GM19324 (cell line): ENCODE measurements at regions not wholly inside any gene's neighbourhood (a gene's known extent, or its start where the extent isn't known, plus 50 kb on each side); places are given as distances from the start of the nearest gene placed in this dataset.
A peak's percentile ranks its signal among the peaks of the same experiment; 100 is the strongest.

Source experiments
- ATAC-seq: cut with Tn5 transposase; IDR thresholded peaks from one replicate; pipeline ENCODE4 v1.9.1; 2021; ENCODE audit warnings: mild to moderate bottlenecking, moderate library complexity; ENCODE audit not compliant: unreplicated experiment, low FRiP score

DNA sequence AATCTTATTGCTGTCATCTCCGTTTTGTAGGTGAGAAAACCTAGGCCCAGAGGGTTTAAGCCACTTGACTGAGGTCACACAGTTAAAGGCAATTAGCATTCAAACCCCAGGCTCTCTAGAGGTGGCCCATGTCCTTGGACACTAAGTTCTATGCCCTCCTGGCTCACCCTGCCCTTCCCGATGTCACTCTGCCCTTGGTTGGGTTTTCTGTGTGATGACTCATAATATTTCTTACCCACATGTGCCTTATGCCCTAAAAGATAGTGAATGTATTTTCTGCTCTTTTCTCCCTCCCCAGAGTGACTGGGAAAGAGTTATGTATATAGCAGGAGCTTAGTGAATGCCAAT is 174.5 kb upstream of the PITX1 start:
- ATAC-seq = no peak

DNA sequence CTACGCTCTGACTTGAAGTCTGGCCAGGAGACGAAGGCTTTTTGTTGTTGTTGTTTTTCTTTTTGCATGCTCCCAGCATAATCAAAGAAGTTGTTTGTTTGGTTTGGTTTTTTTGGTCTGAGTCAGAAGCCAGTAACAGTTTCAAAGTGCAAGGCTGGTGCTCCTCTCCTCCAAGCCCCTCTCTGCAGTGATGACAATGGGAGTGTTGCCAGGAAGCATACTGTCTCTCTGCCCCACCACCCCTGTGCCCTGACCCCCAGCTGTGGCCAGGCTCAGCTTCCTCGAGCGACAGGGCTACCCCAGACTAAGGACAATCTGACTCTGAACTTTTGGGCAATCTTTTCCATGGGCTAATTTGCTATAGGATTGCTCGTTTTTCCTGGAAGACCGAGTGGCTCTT is 173.8 kb upstream of the PITX1 start:
- ATAC-seq = no peak

DNA sequence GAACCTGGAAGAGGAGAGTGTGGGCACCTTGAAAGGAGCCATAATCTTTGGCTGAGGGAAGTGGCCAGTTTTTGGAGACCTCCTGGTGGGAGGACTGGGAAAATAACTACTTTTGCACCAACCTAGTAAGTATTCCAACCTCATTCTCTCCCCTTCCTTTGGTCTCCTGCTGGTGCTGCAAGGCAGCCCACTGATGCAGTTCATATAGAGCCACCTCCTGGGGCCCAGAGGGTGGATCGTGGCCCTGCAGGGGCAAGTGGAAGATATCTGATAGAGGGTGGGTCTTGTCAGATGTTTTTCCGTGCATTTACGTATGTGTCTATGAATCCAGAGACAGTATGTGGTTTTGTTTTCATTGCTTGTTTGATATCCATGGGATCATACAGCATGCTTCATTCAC is 172.8 kb upstream of the PITX1 start:
- no peak for ATAC-seq

DNA sequence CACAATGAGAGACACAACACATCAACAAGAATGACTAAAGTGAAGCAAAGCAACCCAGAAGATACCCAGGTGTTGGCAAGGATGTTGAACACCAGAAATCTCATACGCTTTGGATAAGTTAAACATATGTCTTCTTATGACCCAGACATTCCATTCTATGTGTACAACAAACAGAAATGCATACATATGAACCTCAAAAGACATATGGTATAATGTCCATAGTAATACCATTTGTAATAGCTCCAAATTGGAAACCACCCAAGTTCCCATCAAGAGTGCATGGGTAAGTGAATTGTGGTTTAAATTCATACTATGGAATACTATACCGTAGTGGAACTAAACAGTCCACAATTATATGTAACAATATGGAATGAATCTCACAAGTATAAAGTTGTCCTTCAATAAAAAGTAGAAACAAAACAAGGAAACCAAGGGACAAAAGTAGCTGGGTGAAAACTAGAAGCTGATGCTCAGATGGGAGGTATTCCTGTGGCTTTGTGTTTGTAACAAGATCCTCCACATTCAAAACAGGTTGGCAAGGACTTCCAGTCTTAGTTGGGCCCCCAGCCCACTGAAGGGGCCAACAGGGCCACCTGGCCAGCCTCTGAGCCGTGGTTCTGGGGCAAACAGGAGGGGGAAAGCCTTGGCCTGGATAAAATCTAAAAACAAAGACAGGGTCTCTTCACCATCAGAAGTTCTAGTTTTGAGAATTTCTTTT is 171.8 kb upstream of the PITX1 start:
- ATAC-seq = no peak

- ATAC-seq = no peak
Observed at GRCh38 chr5:135204151-135204600, 170.1 kb upstream of the PITX1 start.

DNA sequence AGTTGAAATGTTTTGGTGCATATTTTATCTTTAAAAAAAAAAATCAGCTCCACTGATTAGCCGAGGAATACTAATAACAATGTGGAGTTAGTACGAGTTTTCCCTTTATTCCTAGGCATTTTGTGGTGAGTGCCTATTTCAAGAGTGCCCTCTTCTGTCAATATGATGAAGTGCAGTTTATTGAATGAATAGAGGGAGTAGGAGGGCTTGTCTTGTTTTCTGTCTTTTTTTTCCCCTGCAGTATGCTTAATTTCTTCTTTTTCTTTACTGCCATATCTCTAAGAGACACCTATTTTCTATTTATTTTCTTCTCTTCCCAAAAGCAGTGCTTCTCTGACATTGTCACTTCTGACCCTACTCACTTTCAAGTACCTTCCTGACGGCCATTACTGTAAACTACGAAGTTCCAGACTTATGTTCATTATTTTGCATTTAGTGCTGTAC is 169.6 kb upstream of the PITX1 start:
- ATAC-seq = no peak

DNA sequence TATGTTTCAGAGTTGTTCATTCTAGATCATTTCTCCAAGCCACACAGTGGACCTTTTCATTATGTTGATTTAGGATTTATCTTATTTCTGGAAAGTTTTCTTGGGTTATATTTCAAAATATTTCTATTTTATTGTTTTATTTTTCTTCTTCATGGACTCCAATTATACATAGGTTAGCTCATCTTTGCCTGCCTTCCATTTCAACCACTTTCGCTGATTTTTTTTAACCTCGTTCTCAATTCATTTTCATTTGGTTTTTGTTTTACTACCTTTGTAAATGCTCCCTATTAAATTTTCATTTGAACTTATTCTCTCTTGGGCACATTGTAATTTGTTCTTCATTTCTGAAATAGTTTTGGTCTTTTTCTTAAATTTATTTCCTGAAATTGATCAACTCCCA is 169.0 kb upstream of the PITX1 start:
- no peak for ATAC-seq

DNA sequence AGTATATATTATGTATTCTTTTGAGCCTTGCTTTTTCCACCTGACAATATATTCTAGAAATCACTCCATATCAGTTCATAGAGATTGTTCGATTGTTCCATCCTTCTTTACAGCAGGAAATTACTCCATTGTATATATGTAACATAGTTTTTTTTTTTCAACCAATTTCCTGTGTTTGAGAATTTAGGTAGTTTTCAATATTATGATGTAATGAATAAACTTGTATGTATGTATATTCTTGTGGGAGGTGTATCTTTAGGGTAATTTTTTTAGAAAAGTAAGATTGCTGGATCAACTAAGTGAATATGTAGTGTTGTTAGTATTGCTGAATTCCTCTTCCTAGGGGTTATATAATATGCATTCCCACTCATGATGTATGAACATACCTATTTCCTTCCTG is 165.9 kb upstream of the PITX1 start:
- no peak for ATAC-seq

DNA sequence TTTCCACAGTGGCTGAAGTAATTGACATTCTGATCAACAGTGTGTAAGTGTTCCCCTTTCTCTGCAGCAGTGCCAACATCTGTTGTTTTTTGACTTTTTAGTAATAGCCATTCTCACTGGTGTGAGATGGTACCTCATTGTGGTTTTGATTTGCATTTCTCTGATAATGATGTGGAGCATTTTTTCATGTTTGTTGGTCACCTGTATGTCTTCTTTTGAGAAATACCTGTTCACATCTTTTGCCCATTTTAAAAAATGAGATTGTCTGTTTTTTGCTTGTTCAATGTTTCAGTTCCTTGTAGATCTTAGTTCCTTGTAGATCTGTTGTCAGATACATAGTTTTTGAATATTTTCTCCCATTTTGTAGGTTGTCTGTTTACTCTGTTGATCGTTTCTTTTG is 162.5 kb upstream of the PITX1 start:
- ATAC-seq = no peak

GRCh38 chr5:135195270-135195608 is 161.2 kb upstream of the PITX1 start:
- no peak for ATAC-seq

DNA sequence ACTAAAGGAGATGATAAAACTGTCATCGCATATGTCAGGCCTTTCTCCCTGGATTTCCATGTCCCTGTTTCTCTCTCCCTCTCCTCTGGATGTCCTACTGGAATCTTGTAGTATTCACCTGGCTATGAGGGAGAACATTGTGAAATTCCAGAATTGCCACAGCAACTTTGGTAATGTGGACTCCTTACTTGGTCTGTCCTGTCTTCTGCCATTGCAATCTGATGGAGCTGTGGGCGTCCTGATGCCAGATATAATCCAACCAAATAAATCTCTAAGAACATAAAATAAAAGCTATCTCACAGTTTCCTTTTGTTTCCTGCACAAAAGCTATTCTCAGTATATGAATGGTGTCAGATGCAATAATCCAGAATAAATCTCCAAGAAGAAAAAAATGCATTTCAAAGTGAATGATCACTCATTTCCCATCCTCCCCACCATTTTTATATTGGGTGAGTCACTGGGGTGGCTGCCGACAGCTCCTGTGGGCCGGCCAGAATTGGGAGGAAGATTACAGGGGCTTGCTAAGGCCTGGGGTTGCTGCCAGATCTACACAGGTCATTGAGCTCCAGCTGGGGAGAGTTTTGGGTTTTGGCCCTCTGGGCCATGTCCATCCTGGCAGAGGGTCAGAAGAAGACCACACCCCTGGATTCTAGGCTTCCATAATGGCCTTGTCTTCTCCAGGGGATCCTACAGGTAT is 160.7 kb upstream of the PITX1 start:
- ATAC-seq = no peak

- ATAC-seq = no peak
Observed at GRCh38 chr5:135194126-135194488, 160.1 kb upstream of the PITX1 start.

DNA sequence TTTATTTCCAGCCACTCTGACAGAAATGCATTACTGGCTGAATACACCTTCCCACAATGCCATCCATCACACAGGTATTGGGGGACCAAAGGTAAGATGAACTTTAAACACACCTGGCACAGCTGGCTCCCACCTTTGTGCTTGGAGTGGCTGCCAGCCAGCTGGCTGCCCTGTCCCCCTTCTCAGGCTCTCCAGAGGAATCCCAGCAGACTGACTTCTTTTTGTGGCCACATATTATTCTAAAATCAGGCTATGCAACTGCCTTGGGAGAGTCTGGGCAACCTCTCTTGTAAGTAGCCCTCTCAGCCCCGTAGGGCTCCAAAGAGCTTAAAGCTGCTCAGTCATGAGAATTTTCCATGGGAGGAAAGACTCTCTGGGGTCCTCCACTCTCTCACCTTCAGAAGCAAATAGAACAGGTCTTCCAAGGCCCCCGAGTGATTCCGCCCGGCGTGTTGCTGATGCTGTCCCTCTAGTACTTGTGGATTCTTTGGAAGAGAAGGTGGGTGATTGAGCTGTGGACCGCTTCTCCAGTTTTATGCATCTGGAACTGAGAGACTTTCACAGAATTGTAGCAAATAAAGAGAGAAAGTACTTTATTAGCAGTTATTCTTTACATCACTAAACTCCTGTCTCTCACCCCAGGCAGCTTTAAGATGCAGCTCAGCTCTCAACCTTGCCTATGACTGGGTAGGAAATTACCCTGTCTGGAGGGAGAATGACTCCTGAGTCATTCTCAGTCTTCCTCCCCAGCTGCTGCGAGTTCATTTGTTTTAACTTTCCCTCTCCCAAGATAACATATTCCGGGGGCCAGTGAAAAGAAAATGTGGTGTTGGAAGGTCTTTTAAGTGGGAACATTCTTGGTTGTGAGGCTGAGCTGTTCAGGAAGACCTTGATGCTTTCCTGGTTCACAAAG is 159.4 kb upstream of the PITX1 start:
- no peak for ATAC-seq

- ATAC-seq = no peak
Observed at GRCh38 chr5:135192351-135192750, 158.3 kb upstream of the PITX1 start.

DNA sequence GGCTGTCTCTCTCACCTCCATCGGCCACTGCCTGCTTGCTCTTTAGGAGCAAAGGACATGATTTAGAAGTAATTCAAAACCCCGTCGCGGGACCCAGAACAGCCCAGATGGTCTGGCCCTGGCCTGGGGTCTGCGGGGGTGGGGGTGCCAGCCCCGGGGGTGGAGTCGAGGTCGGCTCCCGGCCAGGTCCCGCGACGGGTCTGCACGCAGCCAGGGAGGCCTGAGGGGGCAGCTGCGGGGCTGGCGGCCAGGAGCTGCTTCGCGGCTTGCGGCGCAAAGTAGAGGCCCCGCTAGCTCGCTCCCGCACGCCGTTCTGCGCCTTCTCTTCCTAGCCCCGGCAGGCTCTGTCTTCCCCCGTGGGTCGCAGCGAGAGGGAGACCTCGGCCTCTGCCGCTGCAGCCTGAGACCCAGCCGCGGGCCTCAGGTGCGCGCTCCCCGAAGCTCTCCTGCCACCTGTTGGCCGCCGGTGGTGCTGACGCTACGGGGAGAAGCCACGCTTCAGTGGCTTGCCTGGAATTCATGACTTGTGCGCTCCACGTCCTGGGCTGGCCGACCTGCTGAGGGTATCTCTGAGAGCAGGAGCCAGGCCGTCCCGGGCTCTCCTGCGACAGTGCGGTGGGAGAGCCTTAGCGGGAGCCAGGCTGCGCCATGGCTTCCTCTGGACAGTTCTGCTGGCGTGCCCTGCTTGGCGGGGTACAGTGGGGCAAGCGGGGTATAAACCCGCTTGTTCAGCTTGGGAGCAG is 157.2 kb upstream of the PITX1 start:
- ATAC-seq = peak; percentile 84

GRCh38 chr5:135190416-135191083 is 156.5 kb upstream of the PITX1 start:
- no peak for ATAC-seq

GRCh38 chr5:135189024-135189423 is 155.0 kb upstream of the PITX1 start:
- no peak for ATAC-seq

- ATAC-seq = no peak
Observed at GRCh38 chr5:135188233-135188914, 154.3 kb upstream of the PITX1 start.

DNA sequence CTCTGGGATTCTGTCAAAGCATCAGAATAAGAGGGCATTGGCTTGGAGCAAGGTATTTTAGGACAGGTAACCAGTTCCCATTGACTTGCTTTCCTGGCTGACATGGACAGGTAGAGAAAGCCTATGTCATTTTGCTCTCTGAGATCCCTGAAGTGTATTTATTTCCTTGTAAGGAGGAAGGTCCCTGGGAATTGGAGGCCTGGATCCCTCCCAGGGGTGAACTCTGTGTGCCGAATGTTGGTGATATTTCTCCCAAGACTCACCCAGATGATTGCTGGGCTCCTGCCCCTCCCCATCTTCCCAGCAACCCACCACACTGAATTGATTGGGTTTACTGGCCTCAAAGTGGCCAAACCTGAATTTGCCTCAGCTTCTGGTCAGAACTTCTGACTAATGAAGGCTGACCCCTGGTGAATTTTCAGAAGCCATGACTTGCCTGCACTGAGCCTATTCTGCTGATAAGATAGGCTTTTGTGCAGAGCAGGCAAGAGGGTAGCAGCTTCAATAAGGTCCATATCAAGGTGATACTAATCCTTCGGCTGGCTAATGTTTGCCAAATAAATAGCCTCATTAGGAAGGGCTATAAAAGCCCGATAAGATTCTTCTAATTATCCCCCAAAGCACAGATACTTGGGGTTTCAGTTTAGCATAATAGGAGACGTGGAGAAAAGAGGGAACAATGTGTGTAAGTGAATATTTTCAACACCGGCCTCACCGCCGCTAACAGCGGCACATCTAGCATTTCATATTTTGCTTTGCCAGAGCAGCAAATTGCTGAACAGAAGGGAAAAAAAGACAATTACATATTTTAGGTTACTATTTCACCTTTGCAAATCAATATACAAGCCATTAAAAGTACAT is 152.9 kb upstream of the PITX1 start:
- ATAC-seq = no peak
